Lung (tissue), 11 donors: ENCODE measurements at regions not wholly inside any gene's neighbourhood (a gene's known extent, or its start where the extent isn't known, plus 50 kb on each side); places are given as distances from the start of the nearest gene placed in this dataset.
A peak's percentile ranks its signal among the peaks of the same experiment; 100 is the strongest.

ENCODE experiments used
- ATAC-seq: fragments of 200-7000 bp; cut with Tn5 transposase; one replicate; pipeline ENCODE4 v1.9.1; 2020; ENCODE audit warnings: moderate number of reproducible peaks; ENCODE audit not compliant: insufficient read depth, low FRiP score
- DNase-seq, 3 donors: peaks; one replicate each; pipeline ENCODE4 v3.0.0-alpha.2; 2013 to 2017
- H3K27ac ChIP-seq, 2 donors: one replicate each; pipeline ENCODE4 v1.5.1; 2013; ENCODE audit warnings: mild to moderate bottlenecking in 2 of 2, moderate library complexity in 2 of 2, control low read depth in 1 of 2, inconsistent platforms in 1 of 2, low read depth in 1 of 2, low read length in 1 of 2
- H3K27me3 ChIP-seq, 3 donors: one replicate each; pipeline ENCODE4 v1.5.1; 2013; ENCODE audit warnings: low read length in 2 of 3; ENCODE audit not compliant: control insufficient read depth in 3 of 3, insufficient read depth in 3 of 3
- H3K36me3 ChIP-seq, 4 donors: one replicate each; pipeline ENCODE4 v1.5.1; 2013; ENCODE audit warnings: low read length in 4 of 4, mild to moderate bottlenecking in 1 of 4, moderate library complexity in 1 of 4; ENCODE audit not compliant: control insufficient read depth in 4 of 4, insufficient read depth in 4 of 4
- H3K4me1 ChIP-seq, 5 donors: one replicate each; pipeline ENCODE4 v1.5.1; 2013; ENCODE audit warnings: low read length in 5 of 5, mild to moderate bottlenecking in 2 of 5, moderate library complexity in 1 of 5; ENCODE audit not compliant: control insufficient read depth in 5 of 5, insufficient read depth in 5 of 5
- H3K4me3 ChIP-seq: one replicate; pipeline ENCODE4 v1.5.1; 2013; ENCODE audit warnings: mild to moderate bottlenecking, control low read depth, moderate library complexity
- H3K9ac ChIP-seq, 2 donors: one replicate each; pipeline ENCODE4 v1.5.1; 2013; ENCODE audit warnings: low read length in 2 of 2, control low read depth in 1 of 2; ENCODE audit not compliant: insufficient read depth in 1 of 2
- H3K9me3 ChIP-seq, 4 donors: one replicate each; pipeline ENCODE4 v1.5.1; 2013; ENCODE audit warnings: low read length in 3 of 4, mild to moderate bottlenecking in 1 of 4, moderate library complexity in 1 of 4; ENCODE audit not compliant: control insufficient read depth in 4 of 4, insufficient read depth in 3 of 4
- WGBS, 2 donors: extraction: QIAGEN DNeasy Blood & Tissue Kit; methylation state at CpG; one replicate each; pipeline ENCODE4 v1.1.7; 2013; 5-methylcytosine and 5-hydroxymethylcytosine counted together
- TF ChIP-seq, protein P1 (sequence below): IDR thresholded peaks from 2 replicates; pipeline ENCODE4 v1.5.1; 2012; ENCODE audit warnings: mild to moderate bottlenecking; ENCODE audit errors: control extremely low read depth, extremely low read depth
- donor health status: control.
- donor health status: control.
- donor health status: Bipolar disorder and iron deficiency.
- donor health status: healthy.
- donor health status: DM: yes; HTN: yes; CAD: no.

DNA sequence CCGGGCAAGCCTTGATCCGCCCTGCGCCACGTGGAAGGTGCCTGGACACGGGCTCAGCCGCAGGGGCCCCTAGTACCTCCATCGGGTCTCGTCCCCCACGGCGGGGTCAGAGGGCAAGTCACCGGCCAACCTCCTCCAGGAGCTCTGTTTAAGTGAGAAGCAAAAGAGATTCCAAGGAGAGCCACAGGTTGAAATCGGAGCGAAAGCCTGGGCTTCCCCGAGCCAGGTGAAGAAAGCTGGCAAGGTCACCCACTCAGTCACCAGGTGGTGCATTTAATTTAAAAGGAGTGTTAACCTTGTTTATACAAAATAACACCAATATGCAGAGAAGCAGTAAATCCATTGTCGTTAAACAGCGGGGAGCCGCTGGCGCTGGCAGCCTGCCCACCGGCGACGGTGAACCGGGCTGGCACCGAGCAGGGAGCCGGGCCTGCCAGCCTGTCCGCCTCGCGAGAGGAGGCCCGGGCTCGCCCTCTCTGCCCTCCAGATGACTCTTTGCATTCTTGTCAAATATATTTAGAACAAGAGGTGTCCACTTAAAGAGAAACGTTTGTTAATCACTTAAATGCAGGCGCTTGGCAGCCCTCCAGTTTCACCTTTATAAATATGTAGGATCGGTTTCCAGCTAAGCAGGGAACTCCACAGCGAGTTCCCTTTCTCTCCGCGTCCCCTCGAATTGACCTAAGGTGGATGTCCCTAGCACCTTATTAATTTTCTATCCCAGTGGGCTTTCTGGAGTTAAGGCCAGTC is 277.3 kb upstream of the NR2F2 start:
- H3K27me3 ChIP-seq: no peaks in the 10 kb centered on the region
- H3K9me3 ChIP-seq: peaks cover 0 to 2% (median 0%) of the 10 kb centered on the region in 4 donors
- no peaks in the 10 kb centered on the region for H3K36me3 ChIP-seq
- ATAC-seq: peak; percentile 71
- DNase-seq: peak; percentile 66 to 75 (median 72)
- 4 to 8% methylated on average over 36 of the region's 36 CpGs for WGBS, 2 donors
- H3K4me3 ChIP-seq: no peak overlapping the region
- H3K9ac ChIP-seq: peak overlapping the region in 1 of 2 donors; percentile 70
- H3K4me1 ChIP-seq: peaks cover 0 to 21% (median 6%) of the 10 kb centered on the region in 5 donors
- peak overlapping the region; percentile 68 to 91 for H3K27ac ChIP-seq
- TF ChIP-seq, protein P1, sequence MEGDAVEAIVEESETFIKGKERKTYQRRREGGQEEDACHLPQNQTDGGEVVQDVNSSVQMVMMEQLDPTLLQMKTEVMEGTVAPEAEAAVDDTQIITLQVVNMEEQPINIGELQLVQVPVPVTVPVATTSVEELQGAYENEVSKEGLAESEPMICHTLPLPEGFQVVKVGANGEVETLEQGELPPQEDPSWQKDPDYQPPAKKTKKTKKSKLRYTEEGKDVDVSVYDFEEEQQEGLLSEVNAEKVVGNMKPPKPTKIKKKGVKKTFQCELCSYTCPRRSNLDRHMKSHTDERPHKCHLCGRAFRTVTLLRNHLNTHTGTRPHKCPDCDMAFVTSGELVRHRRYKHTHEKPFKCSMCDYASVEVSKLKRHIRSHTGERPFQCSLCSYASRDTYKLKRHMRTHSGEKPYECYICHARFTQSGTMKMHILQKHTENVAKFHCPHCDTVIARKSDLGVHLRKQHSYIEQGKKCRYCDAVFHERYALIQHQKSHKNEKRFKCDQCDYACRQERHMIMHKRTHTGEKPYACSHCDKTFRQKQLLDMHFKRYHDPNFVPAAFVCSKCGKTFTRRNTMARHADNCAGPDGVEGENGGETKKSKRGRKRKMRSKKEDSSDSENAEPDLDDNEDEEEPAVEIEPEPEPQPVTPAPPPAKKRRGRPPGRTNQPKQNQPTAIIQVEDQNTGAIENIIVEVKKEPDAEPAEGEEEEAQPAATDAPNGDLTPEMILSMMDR: no peak

DNA sequence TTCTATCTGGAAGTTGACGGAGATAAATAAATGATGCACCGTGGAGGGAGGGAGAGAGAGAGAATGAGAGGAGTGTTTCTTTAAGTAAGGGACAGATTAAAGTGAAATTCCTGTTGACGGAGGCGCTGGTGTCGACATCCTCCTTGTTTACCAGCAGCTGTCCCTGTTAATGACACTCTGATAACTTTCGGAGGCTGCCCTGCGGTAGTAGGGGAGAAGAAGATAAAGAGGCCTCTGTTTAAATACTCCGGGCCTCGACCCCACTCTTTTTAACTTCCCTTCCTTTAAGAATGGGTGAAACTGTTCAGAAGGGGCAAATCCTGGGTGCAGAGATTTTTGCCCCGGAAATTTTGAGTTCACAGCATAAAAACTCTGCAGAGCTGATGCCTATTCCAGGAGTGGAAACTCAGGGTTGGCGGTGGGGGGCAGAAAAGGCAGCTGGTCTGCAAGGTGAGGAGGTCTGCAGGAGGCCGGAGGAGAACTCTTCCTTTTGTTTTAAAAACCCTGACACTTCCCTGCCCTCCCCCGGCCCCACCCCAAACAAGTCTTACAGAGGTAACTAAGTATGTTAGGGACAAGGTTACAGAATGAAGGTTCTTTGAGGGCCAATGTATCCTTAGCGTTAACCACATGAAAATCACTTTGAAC is 276.6 kb upstream of the NR2F2 start:
- Histone ChIP-seq H3K27ac (peak overlapping the region in 1 of 2 donors; percentile 91), H3K4me3 (no peak overlapping the region), H3K36me3 (no peaks in the 10 kb centered on the region), H3K9ac (peak overlapping the region in 1 of 2 donors; percentile 70), H3K9me3 (peaks cover 0 to 2% (median 0%) of the 10 kb centered on the region in 4 donors), H3K27me3 (no peaks in the 10 kb centered on the region), H3K4me1 (peaks cover 3 to 21% (median 6%) of the 10 kb centered on the region in 5 donors)
- WGBS, 2 donors: 25 to 38% methylated on average over 14 of the region's 14 CpGs
- TF ChIP-seq, protein P1: no peak
- peak in 2 of 3 donors; percentile 52 to 84 for DNase-seq
- peak; percentile 14 for ATAC-seq

DNA sequence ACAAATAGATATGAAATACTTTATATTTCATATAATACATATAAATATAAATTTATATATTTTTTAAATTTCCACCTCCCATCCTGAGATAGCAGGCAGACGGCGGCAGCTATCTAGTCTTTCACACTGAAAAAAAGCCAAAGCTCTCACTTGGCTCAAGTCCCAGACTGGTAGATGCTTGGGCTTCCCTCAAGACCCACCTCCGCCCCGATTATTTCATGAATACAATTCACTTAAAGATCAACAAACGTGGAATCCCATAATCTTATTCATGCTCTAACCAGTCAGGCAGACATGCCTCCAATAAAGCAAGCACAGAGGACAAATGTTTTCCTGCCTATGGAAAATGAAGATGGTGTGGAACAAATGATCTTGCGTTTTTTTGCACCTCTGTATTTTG is 275.9 kb upstream of the NR2F2 start:
- Histone ChIP-seq H3K27me3 (no peaks in the 10 kb centered on the region), H3K9ac (no peak overlapping the region), H3K27ac (no peak overlapping the region), H3K36me3 (no peaks in the 10 kb centered on the region), H3K4me3 (no peak overlapping the region), H3K4me1 (peaks cover 3 to 21% (median 6%) of the 10 kb centered on the region in 5 donors), H3K9me3 (peaks cover 0 to 2% (median 0%) of the 10 kb centered on the region in 4 donors)
- WGBS, 2 donors: 67 to 70% methylated on average over 6 of the region's 6 CpGs
- TF ChIP-seq, protein P1: no peak
- no peak for ATAC-seq
- no peak for DNase-seq
